ENCODE measurements at regions not wholly inside any gene's neighbourhood (a gene's known extent, or its start where the extent isn't known, plus 50 kb on each side); places are given as distances from the start of the nearest gene placed in this dataset.
"Not testable (repeated sequence)": the region's sequence is repeated elsewhere in the genome, so short reads cannot be mapped to it uniquely, and the experiment has no call there.

GRCh38 chr7:32648408-32649156, 153.3 kb downstream of the AVL9 start:
- H3K27me3 ChIP-seq = no peaks in the 10 kb centered on the region
- ATAC-seq = no peak
- H3K36me3 ChIP-seq = no peaks in the 10 kb centered on the region
- no peak for TF ChIP-seq POLR2A (IDR thresholded peaks at IDR 0.05)
- TF ChIP-seq POLR2AphosphoS5 (IDR thresholded peaks at IDR 0.05) = no peak
- no peak for TF ChIP-seq EP300 (IDR thresholded peaks at IDR 0.05)
- no peak for TF ChIP-seq CTCF (IDR thresholded peaks at IDR 0.05)
- H3K4me1 ChIP-seq = no peaks in the 10 kb centered on the region
- no peak overlapping the region for H3K27ac ChIP-seq
- no peak overlapping the region for H3K4me3 ChIP-seq
- H3K9me3 ChIP-seq = no peaks in the 10 kb centered on the region
- WGBS, 2 donors (ENCODE audit: low coverage in 1 of 2) = 72 to 74% methylated on average over 6 of the region's 6 CpGs

GRCh38 chr7:32645255-32645654, 150.0 kb downstream of the AVL9 start:
- not testable (repeated sequence) for H3K9me3 ChIP-seq, H3K27ac ChIP-seq, H3K4me3 ChIP-seq, H3K36me3 ChIP-seq, H3K4me1 ChIP-seq, ATAC-seq, H3K27me3 ChIP-seq
- 72 to 80% methylated on average over 2 of the region's 2 CpGs for WGBS, 2 donors (ENCODE audit: low coverage in 1 of 2)

- no peak for TF ChIP-seq POLR2A (IDR thresholded peaks at IDR 0.05)
- no peak for TF ChIP-seq CTCF (IDR thresholded peaks at IDR 0.05)
- TF ChIP-seq POLR2AphosphoS5 (IDR thresholded peaks at IDR 0.05) = no peak
- TF ChIP-seq EP300 (IDR thresholded peaks at IDR 0.05) = no peak
- Histone ChIP-seq H3K36me3 (peaks cover 0 to 7% of the 10 kb centered on the region in 2 donors), H3K4me1 (no peaks in the 10 kb centered on the region), H3K27me3 (no peaks in the 10 kb centered on the region), H3K9me3 (no peaks in the 10 kb centered on the region), H3K4me3 (no peak overlapping the region), H3K27ac (no peak overlapping the region)
- 91 to 95% methylated on average over 5 of the region's 5 CpGs for WGBS, 2 donors (ENCODE audit: low coverage in 1 of 2)
- ATAC-seq = no peak
These were observed 147.9 kb downstream of the AVL9 start for GRCh38 chr7:32643194-32643593.

GRCh38 chr7:32639122-32639521, 143.8 kb downstream of the AVL9 start:
- Histone ChIP-seq H3K36me3 (peaks cover 0 to 17% of the 10 kb centered on the region in 2 donors), H3K4me1 (no peaks in the 10 kb centered on the region), H3K27ac (no peak overlapping the region), H3K4me3 (no peak overlapping the region), H3K27me3 (no peaks in the 10 kb centered on the region), H3K9me3 (peaks cover 0 to 6% (median 0%) of the 10 kb centered on the region in 3 donors)
- WGBS, 2 donors (ENCODE audit: low coverage in 1 of 2) = 88 to 100% methylated on average over 3 of the region's 3 CpGs
- TF ChIP-seq POLR2A (IDR thresholded peaks at IDR 0.05) (no peak), EP300 (IDR thresholded peaks at IDR 0.05) (no peak), CTCF (IDR thresholded peaks at IDR 0.05) (no peak), POLR2AphosphoS5 (IDR thresholded peaks at IDR 0.05) (no peak)
- ATAC-seq = no peak

- 75% methylated on average over 1 of the region's 1 CpG for WGBS, 2 donors (ENCODE audit: low coverage in 1 of 2)
- not testable (repeated sequence) for H3K9me3 ChIP-seq, H3K4me3 ChIP-seq, H3K4me1 ChIP-seq, ATAC-seq, H3K27me3 ChIP-seq, H3K27ac ChIP-seq
- H3K36me3 ChIP-seq = peaks cover 0 to 17% of the 10 kb centered on the region in 2 donors
These were observed 143.3 kb downstream of the AVL9 start for GRCh38 chr7:32638479-32639121.

Small RNAs in the stretch of these regions (small RNA-seq; reads per million reads assigned to genes)
- gene AC018645.1 (0 reads per million in 4 donors), gene MIR550A2 (0 reads per million in 4 donors), gene RF00322 (0 reads per million in 4 donors)

Data from gastroesophageal sphincter (tissue), 4 donors.